ENCODE measurements at regions not wholly inside any gene's neighbourhood (a gene's known extent, or its start where the extent isn't known, plus 50 kb on each side); places are given as distances from the start of the nearest gene placed in this dataset.

GRCh38 chr5:121430538-121430937, 421.1 kb upstream of the FTMT start:
- no TSS peak for BruUV-seq (replicated peaks)

More at GRCh38 chr5:121430538-121430937, 421.1 kb upstream of the FTMT start:
- H3K4me3 ChIP-seq (replicated peaks in 1 of 3; ENCODE audit: insufficient read depth in 1 of 3, low read depth in 2 of 3, low read length in 3 of 3), result no peak overlapping the region
- no peak for TF ChIP-seq ZNF768 (CRISPR knock-in tag; IDR thresholded peaks at IDR 0.05)
- TF ChIP-seq NR2F6 (IDR thresholded peaks at IDR 0.05), result no peak
- TF ChIP-seq NR2F6 (CRISPR knock-in tag; IDR thresholded peaks at IDR 0.05), result no peak
- TF ChIP-seq RERE (CRISPR knock-in tag; IDR thresholded peaks at IDR 0.05; ENCODE audit: low read depth), result no peak
- no peak for TF ChIP-seq ZBTB39 (CRISPR knock-in tag; IDR thresholded peaks at IDR 0.05)
- no peak for TF ChIP-seq ZNF850 (CRISPR knock-in tag; conservative IDR thresholded peaks at IDR 0.05)
- TF ChIP-seq XRCC5 (optimal IDR thresholded peaks at IDR 0.05; ENCODE audit: low read length), result no peak
- TF ChIP-seq SP140L (CRISPR knock-in tag; IDR thresholded peaks at IDR 0.05; ENCODE audit: borderline replicate concordance), result no peak
- TF ChIP-seq TIGD3 (CRISPR knock-in tag; IDR thresholded peaks at IDR 0.05; ENCODE audit: borderline replicate concordance), result no peak
- no peak for TF ChIP-seq RBAK (CRISPR knock-in tag; IDR thresholded peaks at IDR 0.05)
- TF ChIP-seq NAIF1 (CRISPR knock-in tag; IDR thresholded peaks at IDR 0.05; ENCODE audit: borderline replicate concordance), result no peak
- TF ChIP-seq KDM2A (CRISPR knock-in tag; IDR thresholded peaks at IDR 0.05; ENCODE audit: borderline replicate concordance, low read depth), result no peak
- no peak for TF ChIP-seq ETV6 (CRISPR knock-in tag; conservative IDR thresholded peaks at IDR 0.05)
- no peak for TF ChIP-seq CBFB (CRISPR knock-in tag; IDR thresholded peaks at IDR 0.05)
- no peak for TF ChIP-seq MAFG (CRISPR knock-in tag; IDR thresholded peaks at IDR 0.05)
- no peak for TF ChIP-seq KDM6A (CRISPR knock-in tag; IDR thresholded peaks at IDR 0.05; ENCODE audit: low read depth)
- TF ChIP-seq FOXA3 (CRISPR knock-in tag; IDR thresholded peaks at IDR 0.05), result no peak
- TF ChIP-seq ZNF260 (CRISPR knock-in tag; IDR thresholded peaks at IDR 0.05; ENCODE audit: borderline replicate concordance, low read depth), result no peak
- H3K4me1 ChIP-seq (ENCODE audit: insufficient read depth, low read length), result no peaks in the 10 kb centered on the region
- DNase-seq (ENCODE audit: low spot score), result no peak
- no peak for ATAC-seq
- no peak overlapping the region for H3K27ac ChIP-seq (ENCODE audit: extremely low read length, insufficient read depth, low read length)
- POLR2A ChIA-PET, result no interaction called here
- H3K79me2 ChIP-seq (ENCODE audit: insufficient read depth, low read length), result no peaks in the 10 kb centered on the region
- no peaks in the 10 kb centered on the region for H4K20me1 ChIP-seq (ENCODE audit: insufficient read depth, low read length)
- H3K27me3 ChIP-seq (ENCODE audit: control insufficient read depth in 1 of 2, insufficient read depth in 2 of 2, low read length in 2 of 2), result no peaks in the 10 kb centered on the region
- CTCF ChIA-PET (ENCODE audit: low intra/inter-chr PET ratio, low total read pairs), result no interaction called here
- intact Hi-C loops (cut with micrococcal nuclease; ENCODE audit: unreplicated experiment), result no loop called here
- H2AFZ ChIP-seq (ENCODE audit: low read length), result no peak overlapping the region
- no peaks in the 10 kb centered on the region for H3K36me3 ChIP-seq (replicated peaks in 1 of 2; ENCODE audit: control insufficient read depth in 1 of 2, insufficient read depth in 2 of 2, low read length in 2 of 2)
- no peak overlapping the region for H3K4me2 ChIP-seq (ENCODE audit: low read depth, low read length)
- H3K9ac ChIP-seq (ENCODE audit: insufficient read depth, low read depth, low read length), result no peak overlapping the region
- in situ Hi-C loops (cut with HindIII; ENCODE audit: extremely low pct_ligation_motif_present, low pct_unique_long_range_greater_than_20kb), result no loop called here
- no peaks in the 10 kb centered on the region for H3K9me3 ChIP-seq (ENCODE audit: low read length)
- WGBS (ENCODE audit: low lambda C conversion rate), result 2% methylated on average over 3 of the region's 4 CpGs
- FAIRE-seq, result no peak
